ENCODE measurements at regions not wholly inside any gene's neighbourhood (a gene's known extent, or its start where the extent isn't known, plus 50 kb on each side); places are given as distances from the start of the nearest gene placed in this dataset.

GRCh38 chr13:34044660-34045080, 226.7 kb downstream of the RFC3 start:
- TF ChIP-seq POLR2A (IDR thresholded peaks at IDR 0.05) (no peak), CTCF (IDR thresholded peaks at IDR 0.05) (no peak)
